ENCODE measurements at regions not wholly inside any gene's neighbourhood (a gene's known extent, or its start where the extent isn't known, plus 50 kb on each side); places are given as distances from the start of the nearest gene placed in this dataset.

DNA sequence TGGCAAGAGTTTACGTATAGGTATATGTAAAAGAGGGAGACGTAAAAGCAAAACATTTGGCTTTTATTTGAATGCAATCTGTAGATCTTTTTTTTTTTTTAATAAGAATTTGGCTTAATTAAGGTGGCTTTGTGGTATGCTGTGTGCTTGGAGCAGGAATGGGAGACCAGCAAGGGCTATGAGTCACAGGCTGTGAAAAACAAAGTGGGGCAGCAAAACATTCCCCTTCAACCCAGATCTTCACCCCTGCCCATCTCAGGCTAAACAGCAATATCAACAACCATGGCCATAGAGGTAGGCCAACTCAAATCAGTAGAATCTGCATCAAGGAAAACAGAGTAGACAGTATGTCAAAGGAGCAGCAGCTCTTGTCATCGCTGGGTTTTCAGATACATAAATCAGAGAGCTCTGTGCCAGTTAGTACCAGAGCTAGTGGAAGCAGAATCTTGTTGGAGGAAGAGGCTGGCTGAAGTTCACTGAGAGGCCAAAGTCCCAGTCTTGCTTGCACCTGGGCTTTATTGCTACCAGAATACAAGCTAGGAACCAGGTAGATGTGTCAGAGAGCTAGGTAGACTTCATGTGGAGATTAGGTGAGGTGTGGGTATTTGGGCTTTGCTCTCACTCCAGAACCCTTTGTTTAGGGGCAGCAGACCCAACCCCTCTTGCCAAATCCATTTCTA is 191.5 kb upstream of the FANCL start:
- no peaks in the 10 kb centered on the region for H3K36me3 ChIP-seq

DNA sequence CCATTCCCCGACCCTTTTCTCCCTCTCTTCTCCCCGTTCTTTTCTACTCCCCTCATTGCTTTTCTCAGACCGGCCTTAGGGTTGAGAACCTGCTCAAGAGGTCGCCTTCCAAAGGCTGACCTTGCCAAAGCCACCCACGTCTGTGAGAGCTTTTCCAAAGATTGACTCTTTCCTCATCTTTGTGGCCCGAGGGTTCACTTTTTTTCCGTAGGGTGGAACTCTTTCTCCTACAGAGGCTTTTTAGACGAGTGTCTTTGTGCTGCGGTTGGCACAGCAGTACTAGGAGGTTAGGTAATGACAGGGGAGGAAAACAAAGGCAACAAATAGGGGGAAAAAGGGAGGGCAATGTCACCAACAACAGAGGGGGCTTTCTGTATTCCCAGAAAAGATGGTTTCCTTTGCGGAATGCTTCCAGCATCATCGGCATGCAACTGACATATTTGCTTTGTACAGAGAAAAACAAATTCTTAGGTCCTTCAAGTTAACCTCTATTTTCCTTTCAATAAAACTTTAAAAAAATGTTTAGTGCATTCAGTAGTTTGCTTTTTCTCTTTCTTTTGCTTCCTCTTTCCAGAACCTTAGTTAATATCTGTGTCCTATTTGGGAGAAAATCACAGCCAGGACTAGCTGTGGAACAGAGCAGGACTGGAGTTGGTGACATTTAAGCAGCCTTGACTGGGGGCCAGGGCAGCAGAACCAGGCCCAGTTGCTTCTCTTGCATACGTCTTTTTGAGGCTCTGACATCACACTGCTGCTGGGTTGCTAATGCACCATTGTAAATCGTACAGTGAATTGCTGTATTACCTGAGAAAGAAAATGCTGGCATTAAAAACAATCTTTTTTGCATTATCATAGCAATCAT is 188.1 kb upstream of the FANCL start:
- Histone ChIP-seq H4K20me1 (no peaks in the 10 kb centered on the region), H3K4me2 (peak overlapping the region; percentile 48), H3K4me1 (no peaks in the 10 kb centered on the region), H3K4me3 (peak overlapping the region; percentile 51), H3K9ac (no peak overlapping the region), H3K27ac (no peak overlapping the region), H3K36me3 (no peaks in the 10 kb centered on the region), H3K27me3 (no peaks in the 10 kb centered on the region; the same call in 1 of the 2 replicates), H3K9me3 (no peaks in the 10 kb centered on the region; the same call in 1 of the 2 replicates)
- TF ChIP-seq Cebpa-rat (IDR thresholded peaks at IDR 0.05): no peak

More for the DNA sequence above, 191.5 kb upstream of the FANCL start:
- Histone ChIP-seq H3K27me3 (no peaks in the 10 kb centered on the region; the same call in 1 of the 2 replicates), H4K20me1 (no peaks in the 10 kb centered on the region), H3K4me2 (no peak overlapping the region), H3K9ac (no peak overlapping the region), H3K4me1 (no peaks in the 10 kb centered on the region), H3K9me3 (no peaks in the 10 kb centered on the region; the same call in 1 of the 2 replicates), H3K27ac (no peak overlapping the region), H3K4me3 (no peak overlapping the region)
- no peak for TF ChIP-seq Cebpa-rat (IDR thresholded peaks at IDR 0.05)

DNA sequence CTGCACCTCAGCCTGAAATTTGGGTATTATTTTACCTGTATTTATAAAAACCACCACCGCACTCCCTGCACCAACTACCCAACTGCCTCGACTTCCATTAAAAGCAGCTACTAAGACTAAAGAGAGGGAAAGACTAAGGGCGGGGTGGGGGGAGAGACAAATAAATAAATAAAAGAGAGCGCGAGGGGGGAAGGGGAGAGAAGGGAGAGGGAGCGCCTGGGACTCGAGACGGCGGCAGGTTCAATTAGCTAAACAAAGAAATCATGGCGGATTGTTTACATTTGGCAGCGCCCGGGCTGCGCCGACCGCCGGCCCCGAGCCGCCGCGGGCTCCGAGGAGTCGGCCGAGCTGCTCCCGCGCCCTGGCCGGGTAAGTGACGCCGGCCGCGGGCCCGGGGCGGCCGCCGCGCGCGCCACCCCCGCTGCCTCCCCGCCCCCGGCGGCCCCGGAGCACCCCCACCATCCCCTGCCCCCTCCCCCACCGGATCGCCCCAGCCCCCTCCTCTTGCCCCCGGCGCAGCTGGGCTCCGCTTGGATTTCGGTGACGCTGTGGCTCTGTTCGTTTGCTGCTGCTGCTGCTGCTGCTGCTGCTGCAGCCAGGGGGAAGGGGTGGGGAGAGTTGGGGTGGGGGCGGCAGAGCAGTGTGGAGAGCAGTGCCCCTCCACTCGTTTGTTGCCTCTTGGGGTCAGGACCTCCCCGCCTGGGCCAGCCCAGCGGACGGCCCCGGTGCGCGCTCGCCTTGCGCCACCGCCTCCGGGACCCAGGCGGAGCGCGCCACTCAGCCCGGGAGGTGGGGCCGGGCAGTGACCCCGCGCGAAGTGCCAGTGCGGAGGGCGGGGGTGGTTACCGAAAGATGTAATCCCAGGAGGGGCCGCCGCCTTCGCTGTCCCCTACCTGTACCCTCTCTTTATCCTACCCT is 187.2 kb upstream of the FANCL start:
- H3K9ac ChIP-seq: peak overlapping the region; percentile 77
- TF ChIP-seq Cebpa-rat (IDR thresholded peaks at IDR 0.05): no peak
- no peaks in the 10 kb centered on the region for H3K4me1 ChIP-seq
- H3K4me3 ChIP-seq: peak overlapping the region; percentile 69
- no peaks in the 10 kb centered on the region; the same call in 1 of the 2 replicates for H3K9me3 ChIP-seq
- peak overlapping the region; percentile 67; the same call in 1 of the 2 replicates for H3K27ac ChIP-seq
- no peaks in the 10 kb centered on the region for H4K20me1 ChIP-seq
- no peaks in the 10 kb centered on the region for H3K36me3 ChIP-seq
- H3K4me2 ChIP-seq: peak overlapping the region; percentile 72
- no peaks in the 10 kb centered on the region; the same call in 1 of the 2 replicates for H3K27me3 ChIP-seq

DNA sequence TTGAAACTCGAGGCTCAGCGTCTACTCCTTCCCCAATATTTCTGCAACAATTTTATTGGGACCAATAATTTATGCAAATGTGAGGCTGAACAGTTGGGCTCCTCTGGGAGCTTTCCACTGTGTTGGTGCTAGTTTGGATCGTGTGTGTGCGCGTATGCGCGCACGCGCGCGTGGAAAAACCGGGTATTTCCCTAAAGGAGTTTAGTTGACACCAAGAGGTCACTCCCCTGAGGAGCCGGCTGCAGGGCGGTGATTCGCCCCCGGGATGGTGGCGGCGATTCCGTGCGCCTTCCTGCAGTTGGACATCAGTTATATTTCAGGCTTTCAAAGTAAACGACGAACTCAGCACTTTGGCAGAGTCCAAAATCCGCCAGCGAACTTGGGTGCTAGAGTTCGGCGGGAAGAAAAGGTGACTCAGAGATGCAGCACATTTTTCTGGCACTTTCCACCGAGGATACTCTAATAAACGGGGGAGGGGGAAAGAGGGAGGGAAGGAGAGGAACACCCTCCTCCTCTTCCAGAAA is 186.5 kb upstream of the FANCL start:
- Histone ChIP-seq H4K20me1 (no peaks in the 10 kb centered on the region), H3K27me3 (no peaks in the 10 kb centered on the region; the same call in 1 of the 2 replicates), H3K4me2 (peak overlapping the region; percentile 72), H3K9me3 (no peaks in the 10 kb centered on the region; the same call in 1 of the 2 replicates), H3K9ac (peak overlapping the region; percentile 77), H3K36me3 (no peaks in the 10 kb centered on the region), H3K27ac (peak overlapping the region; percentile 67; the same call in 1 of the 2 replicates), H3K4me1 (no peaks in the 10 kb centered on the region), H3K4me3 (peak overlapping the region; percentile 69)
- TF ChIP-seq Cebpa-rat (IDR thresholded peaks at IDR 0.05): no peak

DNA sequence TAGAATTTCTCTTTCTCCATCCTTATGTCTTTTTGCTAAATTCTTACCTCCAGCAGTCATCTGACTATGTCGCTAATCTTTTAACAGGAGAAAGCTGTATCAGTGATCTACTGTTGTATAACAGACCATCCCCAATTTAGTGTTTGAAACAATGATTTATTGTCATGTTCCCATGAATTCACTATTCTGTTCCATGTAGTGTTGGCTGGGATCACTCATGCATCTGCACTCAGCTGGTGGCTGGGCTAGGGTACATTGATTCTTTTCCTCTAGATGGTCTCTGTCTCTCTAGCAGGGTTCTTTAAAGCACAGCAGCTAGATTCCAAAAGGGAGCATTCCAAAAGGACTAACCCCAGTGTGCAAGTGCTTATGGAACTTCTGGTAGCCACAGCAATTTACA is 184.2 kb upstream of the FANCL start:
- no peak overlapping the region for H3K9ac ChIP-seq
- H3K36me3 ChIP-seq: no peaks in the 10 kb centered on the region
- H3K4me2 ChIP-seq: no peak overlapping the region
- H3K4me3 ChIP-seq: no peak overlapping the region
- H3K27me3 ChIP-seq: no peaks in the 10 kb centered on the region
- no peak for TF ChIP-seq Cebpa-rat (IDR thresholded peaks at IDR 0.05)
- no peaks in the 10 kb centered on the region for H4K20me1 ChIP-seq
- H3K4me1 ChIP-seq: no peaks in the 10 kb centered on the region
- no peak overlapping the region for H3K27ac ChIP-seq
- H3K9me3 ChIP-seq: no peaks in the 10 kb centered on the region; the same call in 1 of the 2 replicates

DNA sequence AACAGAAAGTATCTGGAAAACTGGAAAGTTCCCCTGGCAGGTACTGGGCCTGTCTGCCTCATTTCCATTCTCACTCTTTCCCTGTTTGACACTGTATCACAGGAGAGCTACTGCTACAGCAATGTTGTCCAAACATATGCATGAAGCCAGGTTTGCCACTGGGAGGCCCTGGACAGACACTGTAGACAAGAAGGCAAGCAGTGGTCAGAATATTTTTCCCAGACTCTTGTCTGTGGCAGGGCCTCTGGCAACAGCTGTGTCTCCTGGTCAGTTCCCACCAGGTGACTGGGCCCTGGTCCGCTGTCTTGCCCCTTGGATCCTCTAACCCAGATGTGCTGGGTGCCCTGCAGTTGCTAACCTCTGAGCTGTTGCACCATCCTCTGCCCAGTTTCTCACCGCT is 178.9 kb upstream of the FANCL start:
- H3K9me3 ChIP-seq: no peaks in the 10 kb centered on the region
- H3K27me3 ChIP-seq: no peaks in the 10 kb centered on the region
- H3K36me3 ChIP-seq: no peaks in the 10 kb centered on the region
- no peak for TF ChIP-seq Cebpa-rat (IDR thresholded peaks at IDR 0.05)
- no peaks in the 10 kb centered on the region for H3K4me1 ChIP-seq
- H3K4me2 ChIP-seq: no peak overlapping the region
- H3K9ac ChIP-seq: no peak overlapping the region
- H3K27ac ChIP-seq: no peak overlapping the region
- H4K20me1 ChIP-seq: no peaks in the 10 kb centered on the region
- no peak overlapping the region for H3K4me3 ChIP-seq

DNA sequence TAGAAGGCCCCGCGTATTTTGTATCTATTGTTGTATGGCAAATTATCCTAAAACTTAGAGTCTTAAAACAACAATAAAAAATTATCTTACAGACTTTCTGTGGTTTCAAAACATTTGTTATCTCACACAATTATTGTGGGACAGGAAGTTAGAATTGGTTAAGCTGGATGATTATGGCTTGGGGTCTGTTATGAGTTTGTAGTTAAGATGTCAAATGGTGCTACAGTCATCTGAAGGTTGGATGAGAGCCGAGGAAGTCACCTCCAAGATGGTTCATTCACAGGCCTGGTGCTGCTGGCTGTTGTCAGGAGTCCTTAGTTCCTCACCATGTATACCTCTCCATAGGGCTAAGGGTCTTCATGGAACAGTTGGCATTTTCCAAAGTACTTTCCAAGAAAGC is 175.6 kb upstream of the FANCL start:
- no peaks in the 10 kb centered on the region for H3K36me3 ChIP-seq
- H3K27ac ChIP-seq: no peak overlapping the region
- no peak overlapping the region for H3K4me3 ChIP-seq
- H3K4me2 ChIP-seq: no peak overlapping the region
- H3K4me1 ChIP-seq: no peaks in the 10 kb centered on the region
- H3K9me3 ChIP-seq: no peaks in the 10 kb centered on the region
- no peaks in the 10 kb centered on the region for H4K20me1 ChIP-seq
- no peak for TF ChIP-seq Cebpa-rat (IDR thresholded peaks at IDR 0.05)
- no peak overlapping the region for H3K9ac ChIP-seq
- no peaks in the 10 kb centered on the region for H3K27me3 ChIP-seq

DNA sequence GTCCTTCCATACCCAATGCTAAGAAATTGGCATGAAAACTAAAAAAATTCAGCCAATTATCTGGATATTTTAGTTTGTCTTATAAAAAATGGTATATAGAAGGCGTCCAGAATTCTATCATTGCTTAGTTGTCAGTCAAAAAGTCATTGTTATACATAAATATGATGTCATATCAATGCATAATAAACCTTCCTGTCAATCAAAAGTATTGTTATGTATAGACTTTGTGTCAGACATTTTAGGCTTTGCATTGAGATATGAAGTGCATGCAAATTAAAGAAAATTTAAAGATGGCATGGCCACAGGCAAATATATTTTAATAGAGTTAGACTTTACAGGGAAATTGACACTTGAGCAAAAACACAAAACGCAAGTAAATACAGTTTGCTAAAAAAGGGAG is 173.4 kb upstream of the FANCL start:
- no peaks in the 10 kb centered on the region for H3K36me3 ChIP-seq
- H3K4me2 ChIP-seq: no peak overlapping the region
- no peak overlapping the region for H3K9ac ChIP-seq
- no peaks in the 10 kb centered on the region for H3K27me3 ChIP-seq
- H3K27ac ChIP-seq: no peak overlapping the region
- H3K4me3 ChIP-seq: no peak overlapping the region
- no peaks in the 10 kb centered on the region for H3K4me1 ChIP-seq
- no peaks in the 10 kb centered on the region for H4K20me1 ChIP-seq
- TF ChIP-seq Cebpa-rat (IDR thresholded peaks at IDR 0.05): no peak
- no peaks in the 10 kb centered on the region for H3K9me3 ChIP-seq

DNA sequence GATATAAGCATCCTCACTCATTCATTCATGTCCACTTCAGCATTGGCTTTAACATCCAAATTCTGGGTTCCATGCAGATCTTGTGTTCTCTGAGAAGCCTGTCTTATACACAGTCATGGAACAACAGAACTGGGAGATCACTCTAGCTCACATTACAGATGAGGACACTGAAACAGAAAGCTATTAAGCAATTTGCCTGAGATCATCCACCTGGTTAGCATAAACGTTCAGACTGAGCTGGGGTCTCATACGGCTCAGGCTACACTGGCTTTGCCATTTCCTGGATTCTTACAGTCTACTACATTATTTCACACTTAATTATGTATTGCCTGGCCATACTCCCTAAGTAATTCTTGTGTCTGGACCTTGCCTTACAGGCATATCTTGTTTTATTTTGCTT is 169.4 kb upstream of the FANCL start:
- Histone ChIP-seq H3K27me3 (no peaks in the 10 kb centered on the region), H3K36me3 (no peaks in the 10 kb centered on the region), H3K4me2 (no peak overlapping the region), H3K9me3 (no peaks in the 10 kb centered on the region), H4K20me1 (no peaks in the 10 kb centered on the region), H3K27ac (no peak overlapping the region), H3K4me1 (no peaks in the 10 kb centered on the region), H3K9ac (no peak overlapping the region), H3K4me3 (no peak overlapping the region)
- TF ChIP-seq Cebpa-rat (IDR thresholded peaks at IDR 0.05): no peak
